AG10803 (cell line): ENCODE measurements at regions not wholly inside any gene's neighbourhood (a gene's known extent, or its start where the extent isn't known, plus 50 kb on each side); places are given as distances from the start of the nearest gene placed in this dataset.

Source experiments
- DNase-seq: peaks from one replicate; pipeline ENCODE4 v3.0.0; 2010; ENCODE audit warnings: low read depth
- H3K4me3 ChIP-seq: 2 replicates; pipeline ENCODE4 v1.5.1; 2011; ENCODE audit warnings: mild to moderate bottlenecking, low read length, control low read depth
- CTCF ChIP-seq: conservative IDR thresholded peaks from 2 replicates; pipeline ENCODE4 v1.5.1; 2011; ENCODE audit warnings: mild to moderate bottlenecking, low read length, control low read depth, inconsistent platforms

GRCh38 chr6:1545654-1546053, 64.1 kb upstream of the FOXC1 start:
- no peak overlapping the region for H3K4me3 ChIP-seq
- no peak for TF ChIP-seq CTCF

DNA sequence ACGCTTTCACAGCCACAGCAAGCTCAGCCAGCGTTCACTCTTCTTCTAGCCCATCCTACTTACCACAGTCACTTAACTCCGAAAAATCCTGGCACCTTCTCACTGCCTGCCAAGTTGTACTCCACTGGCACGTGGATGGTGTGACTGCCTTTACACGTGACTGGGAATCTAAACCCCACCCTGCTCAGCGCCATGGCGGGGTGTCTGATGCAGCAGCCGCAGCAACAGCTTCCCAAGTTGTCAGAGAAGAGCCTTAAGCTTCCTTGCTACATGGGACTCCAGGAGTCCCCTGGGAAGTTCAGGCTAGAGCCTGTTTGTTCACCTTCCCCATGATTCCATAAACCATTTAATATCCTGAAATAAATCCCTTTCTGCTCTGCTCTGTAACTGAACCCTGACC, 61.9 kb upstream of the FOXC1 start:
- no peak for DNase-seq
- TF ChIP-seq CTCF = no peak
- no peak overlapping the region for H3K4me3 ChIP-seq

More at GRCh38 chr6:1545654-1546053, 64.1 kb upstream of the FOXC1 start:
- no peak for DNase-seq

GRCh38 chr6:1551249-1551648, 58.5 kb upstream of the FOXC1 start:
- H3K4me3 ChIP-seq = no peak overlapping the region
- TF ChIP-seq CTCF = no peak
- DNase-seq = no peak

DNA sequence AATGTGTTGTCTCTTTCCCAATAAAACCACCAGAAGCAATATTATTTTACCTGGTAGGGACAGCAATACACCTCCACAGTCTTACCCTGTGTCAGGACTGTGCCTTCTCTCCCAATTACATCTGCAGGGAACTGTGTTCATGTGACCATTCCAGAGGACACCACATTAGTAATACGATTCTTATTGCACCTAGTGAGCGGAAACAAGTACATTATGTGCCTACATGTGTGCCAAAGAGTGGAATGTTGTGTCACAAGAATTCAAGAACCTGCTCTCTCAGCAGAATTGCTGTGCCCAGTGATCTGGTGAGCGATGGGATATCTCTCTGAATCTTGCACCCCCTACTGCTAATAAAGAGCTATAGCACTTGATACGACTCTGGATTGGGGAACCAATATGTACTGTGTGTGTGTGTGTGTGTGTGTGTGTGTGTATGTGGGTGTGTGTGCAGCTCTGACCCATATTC, 57.4 kb upstream of the FOXC1 start:
- H3K4me3 ChIP-seq = no peak overlapping the region
- TF ChIP-seq CTCF = peak; percentile 64
- DNase-seq = peak; percentile 51

DNA sequence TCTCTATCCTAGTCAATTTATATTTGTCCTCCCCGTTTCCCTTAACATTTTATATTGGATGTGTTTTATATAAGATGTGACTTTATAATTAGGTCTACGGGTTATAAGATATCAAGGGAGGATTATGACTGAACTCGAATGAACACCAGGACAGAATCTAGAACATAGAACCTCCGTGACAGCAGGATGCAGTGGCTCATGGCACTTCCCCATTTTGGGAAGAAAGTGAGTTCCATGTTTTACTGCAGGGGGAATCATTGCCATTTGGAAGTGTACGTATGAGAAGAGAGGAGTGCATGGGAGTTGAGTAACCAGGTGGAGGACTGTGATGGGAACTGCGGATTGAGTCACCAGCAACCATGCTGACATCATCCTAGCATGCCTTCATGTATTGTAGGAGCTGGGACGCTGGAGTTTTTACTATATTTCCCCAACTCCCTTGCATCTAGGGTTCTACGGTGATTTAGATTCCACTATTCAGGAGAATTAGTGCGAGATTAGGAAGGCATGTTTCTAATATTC, 56.1 kb upstream of the FOXC1 start:
- no peak for DNase-seq
- TF ChIP-seq CTCF = no peak
- peak overlapping the region; percentile 78 for H3K4me3 ChIP-seq

GRCh38 chr6:1554141-1554475, 55.6 kb upstream of the FOXC1 start:
- H3K4me3 ChIP-seq = peak overlapping the region; percentile 78
- DNase-seq = no peak
- no peak for TF ChIP-seq CTCF

- peak; percentile 53 for DNase-seq
- H3K4me3 ChIP-seq = peak overlapping the region; percentile 78
- peak; percentile 52 for TF ChIP-seq CTCF
Measured at GRCh38 chr6:1554476-1555310, 55.0 kb upstream of the FOXC1 start.
